ENCODE measurements at regions not wholly inside any gene's neighbourhood (a gene's known extent, or its start where the extent isn't known, plus 50 kb on each side); places are given as distances from the start of the nearest gene placed in this dataset.

- TF ChIP-seq, protein P1, sequence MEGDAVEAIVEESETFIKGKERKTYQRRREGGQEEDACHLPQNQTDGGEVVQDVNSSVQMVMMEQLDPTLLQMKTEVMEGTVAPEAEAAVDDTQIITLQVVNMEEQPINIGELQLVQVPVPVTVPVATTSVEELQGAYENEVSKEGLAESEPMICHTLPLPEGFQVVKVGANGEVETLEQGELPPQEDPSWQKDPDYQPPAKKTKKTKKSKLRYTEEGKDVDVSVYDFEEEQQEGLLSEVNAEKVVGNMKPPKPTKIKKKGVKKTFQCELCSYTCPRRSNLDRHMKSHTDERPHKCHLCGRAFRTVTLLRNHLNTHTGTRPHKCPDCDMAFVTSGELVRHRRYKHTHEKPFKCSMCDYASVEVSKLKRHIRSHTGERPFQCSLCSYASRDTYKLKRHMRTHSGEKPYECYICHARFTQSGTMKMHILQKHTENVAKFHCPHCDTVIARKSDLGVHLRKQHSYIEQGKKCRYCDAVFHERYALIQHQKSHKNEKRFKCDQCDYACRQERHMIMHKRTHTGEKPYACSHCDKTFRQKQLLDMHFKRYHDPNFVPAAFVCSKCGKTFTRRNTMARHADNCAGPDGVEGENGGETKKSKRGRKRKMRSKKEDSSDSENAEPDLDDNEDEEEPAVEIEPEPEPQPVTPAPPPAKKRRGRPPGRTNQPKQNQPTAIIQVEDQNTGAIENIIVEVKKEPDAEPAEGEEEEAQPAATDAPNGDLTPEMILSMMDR (IDR thresholded peaks at IDR 0.05; ENCODE audit: low read depth, low read length, missing input control), result no peak
- TF ChIP-seq GABPA (IDR thresholded peaks at IDR 0.05 in 1 of 2, conservative IDR thresholded peaks at IDR 0.05 in 1 of 2) (no peak), JUND (IDR thresholded peaks at IDR 0.05) (no peak), RXRA (IDR thresholded peaks at IDR 0.05) (no peak), RAD21 (IDR thresholded peaks at IDR 0.05) (no peak), NR2F2 (IDR thresholded peaks at IDR 0.05) (no peak), YY1 (IDR thresholded peaks at IDR 0.05) (no peak), FOXA1 (IDR thresholded peaks at IDR 0.05) (no peak), HNF4G (IDR thresholded peaks at IDR 0.05) (no peak)
- TF ChIP-seq, protein P2, sequence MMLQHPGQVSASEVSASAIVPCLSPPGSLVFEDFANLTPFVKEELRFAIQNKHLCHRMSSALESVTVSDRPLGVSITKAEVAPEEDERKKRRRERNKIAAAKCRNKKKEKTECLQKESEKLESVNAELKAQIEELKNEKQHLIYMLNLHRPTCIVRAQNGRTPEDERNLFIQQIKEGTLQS (IDR thresholded peaks at IDR 0.05), result no peak
- TF ChIP-seq, protein P3, sequence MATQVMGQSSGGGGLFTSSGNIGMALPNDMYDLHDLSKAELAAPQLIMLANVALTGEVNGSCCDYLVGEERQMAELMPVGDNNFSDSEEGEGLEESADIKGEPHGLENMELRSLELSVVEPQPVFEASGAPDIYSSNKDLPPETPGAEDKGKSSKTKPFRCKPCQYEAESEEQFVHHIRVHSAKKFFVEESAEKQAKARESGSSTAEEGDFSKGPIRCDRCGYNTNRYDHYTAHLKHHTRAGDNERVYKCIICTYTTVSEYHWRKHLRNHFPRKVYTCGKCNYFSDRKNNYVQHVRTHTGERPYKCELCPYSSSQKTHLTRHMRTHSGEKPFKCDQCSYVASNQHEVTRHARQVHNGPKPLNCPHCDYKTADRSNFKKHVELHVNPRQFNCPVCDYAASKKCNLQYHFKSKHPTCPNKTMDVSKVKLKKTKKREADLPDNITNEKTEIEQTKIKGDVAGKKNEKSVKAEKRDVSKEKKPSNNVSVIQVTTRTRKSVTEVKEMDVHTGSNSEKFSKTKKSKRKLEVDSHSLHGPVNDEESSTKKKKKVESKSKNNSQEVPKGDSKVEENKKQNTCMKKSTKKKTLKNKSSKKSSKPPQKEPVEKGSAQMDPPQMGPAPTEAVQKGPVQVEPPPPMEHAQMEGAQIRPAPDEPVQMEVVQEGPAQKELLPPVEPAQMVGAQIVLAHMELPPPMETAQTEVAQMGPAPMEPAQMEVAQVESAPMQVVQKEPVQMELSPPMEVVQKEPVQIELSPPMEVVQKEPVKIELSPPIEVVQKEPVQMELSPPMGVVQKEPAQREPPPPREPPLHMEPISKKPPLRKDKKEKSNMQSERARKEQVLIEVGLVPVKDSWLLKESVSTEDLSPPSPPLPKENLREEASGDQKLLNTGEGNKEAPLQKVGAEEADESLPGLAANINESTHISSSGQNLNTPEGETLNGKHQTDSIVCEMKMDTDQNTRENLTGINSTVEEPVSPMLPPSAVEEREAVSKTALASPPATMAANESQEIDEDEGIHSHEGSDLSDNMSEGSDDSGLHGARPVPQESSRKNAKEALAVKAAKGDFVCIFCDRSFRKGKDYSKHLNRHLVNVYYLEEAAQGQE (IDR thresholded peaks at IDR 0.05), result no peak
- TF ChIP-seq, protein P4, sequence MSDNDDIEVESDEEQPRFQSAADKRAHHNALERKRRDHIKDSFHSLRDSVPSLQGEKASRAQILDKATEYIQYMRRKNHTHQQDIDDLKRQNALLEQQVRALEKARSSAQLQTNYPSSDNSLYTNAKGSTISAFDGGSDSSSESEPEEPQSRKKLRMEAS (IDR thresholded peaks at IDR 0.05), result no peak
- TF ChIP-seq, protein P5, sequence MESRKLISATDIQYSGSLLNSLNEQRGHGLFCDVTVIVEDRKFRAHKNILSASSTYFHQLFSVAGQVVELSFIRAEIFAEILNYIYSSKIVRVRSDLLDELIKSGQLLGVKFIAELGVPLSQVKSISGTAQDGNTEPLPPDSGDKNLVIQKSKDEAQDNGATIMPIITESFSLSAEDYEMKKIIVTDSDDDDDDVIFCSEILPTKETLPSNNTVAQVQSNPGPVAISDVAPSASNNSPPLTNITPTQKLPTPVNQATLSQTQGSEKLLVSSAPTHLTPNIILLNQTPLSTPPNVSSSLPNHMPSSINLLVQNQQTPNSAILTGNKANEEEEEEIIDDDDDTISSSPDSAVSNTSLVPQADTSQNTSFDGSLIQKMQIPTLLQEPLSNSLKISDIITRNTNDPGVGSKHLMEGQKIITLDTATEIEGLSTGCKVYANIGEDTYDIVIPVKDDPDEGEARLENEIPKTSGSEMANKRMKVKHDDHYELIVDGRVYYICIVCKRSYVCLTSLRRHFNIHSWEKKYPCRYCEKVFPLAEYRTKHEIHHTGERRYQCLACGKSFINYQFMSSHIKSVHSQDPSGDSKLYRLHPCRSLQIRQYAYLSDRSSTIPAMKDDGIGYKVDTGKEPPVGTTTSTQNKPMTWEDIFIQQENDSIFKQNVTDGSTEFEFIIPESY (IDR thresholded peaks at IDR 0.05), result no peak
These were observed 1289.0 kb downstream of the SLITRK1 start for GRCh38 chr13:82593239-82593638.
